Hepatocyte (in vitro differentiated cells): ENCODE measurements at regions not wholly inside any gene's neighbourhood (a gene's known extent, or its start where the extent isn't known, plus 50 kb on each side); places are given as distances from the start of the nearest gene placed in this dataset.

ENCODE experiments used
- DNase-seq: peaks from one replicate; pipeline ENCODE4 v3.0.0-alpha.2; 2016; ENCODE audit warnings: low spot score
- H2AFZ ChIP-seq: fragments of 200-600 bp; sonication (generic); 2 replicates; pipeline ENCODE4 v1.6.0; 2016; ENCODE audit warnings: antibody characterized with exemption, mild to moderate bottlenecking
- H3K27ac ChIP-seq: fragments of 200-600 bp; sonication (generic); 2 replicates; pipeline ENCODE4 v1.5.1; 2016; ENCODE audit warnings: mild to moderate bottlenecking
- H3K27me3 ChIP-seq: fragments of 200-600 bp; sonication (generic); 2 replicates; pipeline ENCODE4 v1.6.1; 2016
- H3K36me3 ChIP-seq: fragments of 200-600 bp; sonication (generic); replicated peaks from 2 replicates; pipeline ENCODE4 v1.5.1; 2016; ENCODE audit warnings: low read depth; ENCODE audit not compliant: insufficient read depth
- H3K4me1 ChIP-seq: fragments of 200-600 bp; sonication (generic); 2 replicates; pipeline ENCODE4 v1.5.1; 2016; ENCODE audit warnings: mild to moderate bottlenecking, moderate library complexity; ENCODE audit not compliant: insufficient read depth
- H3K4me2 ChIP-seq: fragments of 200-600 bp; sonication (generic); 2 replicates; pipeline ENCODE4 v1.6.0; 2016
- H3K4me3 ChIP-seq: fragments of 200-600 bp; sonication (generic); 2 replicates; pipeline ENCODE4 v1.5.1; 2016; ENCODE audit warnings: mild to moderate bottlenecking
- H3K79me2 ChIP-seq: fragments of 200-600 bp; sonication (generic); 2 replicates; pipeline ENCODE4 v1.6.0; 2017; ENCODE audit warnings: mild to moderate bottlenecking
- H3K9me2 ChIP-seq: fragments of 200-600 bp; sonication (generic); replicated peaks from 2 replicates; pipeline ENCODE4 v1.6.0; 2017; ENCODE audit warnings: mild to moderate bottlenecking; ENCODE audit not compliant: insufficient read depth
- H3K9me3 ChIP-seq: fragments of 200-600 bp; sonication (generic); 2 replicates; pipeline ENCODE4 v1.5.1; 2016; ENCODE audit warnings: low read depth, mild to moderate bottlenecking
- H4K20me1 ChIP-seq: fragments of 200-600 bp; sonication (generic); 2 replicates; pipeline ENCODE4 v1.6.0; 2016; ENCODE audit warnings: mild to moderate bottlenecking; ENCODE audit not compliant: insufficient read depth, poor library complexity, severe bottlenecking
- CTCF ChIP-seq: fragments of 200-600 bp; sonication (generic); IDR thresholded peaks from 2 replicates; pipeline ENCODE4 v1.5.1; 2016; ENCODE audit warnings: antibody characterized with exemption, mild to moderate bottlenecking; ENCODE audit not compliant: poor library complexity
- EZH2 ChIP-seq: fragments of 200-600 bp; sonication (generic); IDR thresholded peaks from 2 replicates; pipeline ENCODE4 v1.6.1; 2016; ENCODE audit warnings: antibody characterized with exemption, mild to moderate bottlenecking, borderline replicate concordance
- EZH2phosphoT487 ChIP-seq: fragments of 200-600 bp; sonication (generic); IDR thresholded peaks from one replicate; pipeline ENCODE4 v1.6.1; 2018; ENCODE audit warnings: antibody characterized with exemption, mild to moderate bottlenecking, low read depth, moderate library complexity; ENCODE audit not compliant: unreplicated experiment, severe bottlenecking
- WGBS: methylation state at CpG from one replicate; pipeline ENCODE4 v1.1.6; 2016; ENCODE audit warnings: low lambda C conversion rate; ENCODE audit errors: missing lambda C conversion rate; 5-methylcytosine and 5-hydroxymethylcytosine counted together

- H3K9me3 ChIP-seq: no peaks in the 10 kb centered on the region
- H3K4me2 ChIP-seq: no peak overlapping the region
- WGBS: 77% methylated on average over 2 of the region's 2 CpGs
Measured at GRCh38 chr5:23631302-23632045, 124.1 kb downstream of the PRDM9 start.

GRCh38 chr5:23635938-23636337 lies 128.5 kb downstream of the PRDM9 start:
- Histone ChIP-seq H3K4me3 (no peak overlapping the region), H3K27ac (no peak overlapping the region), H3K27me3 (no peaks in the 10 kb centered on the region), H3K4me2 (no peak overlapping the region), H3K79me2 (no peaks in the 10 kb centered on the region), H3K9me2 (no peaks in the 10 kb centered on the region), H3K9me3 (no peaks in the 10 kb centered on the region), H4K20me1 (no peaks in the 10 kb centered on the region), H3K4me1 (no peaks in the 10 kb centered on the region), H3K36me3 (no peaks in the 10 kb centered on the region), H2AFZ (no peak overlapping the region)
- DNase-seq: no peak
- TF ChIP-seq EZH2phosphoT487: no peak
- no peak for TF ChIP-seq CTCF
- TF ChIP-seq EZH2: no peak

More at GRCh38 chr5:23631302-23632045, 124.1 kb downstream of the PRDM9 start:
- Histone ChIP-seq H3K4me1 (no peaks in the 10 kb centered on the region), H4K20me1 (no peaks in the 10 kb centered on the region), H3K27me3 (no peaks in the 10 kb centered on the region), H3K4me3 (no peak overlapping the region), H2AFZ (no peak overlapping the region), H3K79me2 (no peaks in the 10 kb centered on the region), H3K36me3 (no peaks in the 10 kb centered on the region), H3K9me2 (no peaks in the 10 kb centered on the region), H3K27ac (no peak overlapping the region)
- DNase-seq: peak; percentile 36
- no peak for TF ChIP-seq CTCF

GRCh38 chr5:23639326-23639725 lies 131.9 kb downstream of the PRDM9 start:
- H3K4me2 ChIP-seq: no peak overlapping the region
- H3K27me3 ChIP-seq: no peaks in the 10 kb centered on the region
- no peak overlapping the region for H3K4me3 ChIP-seq
- H3K79me2 ChIP-seq: no peaks in the 10 kb centered on the region
- no peaks in the 10 kb centered on the region for H3K9me2 ChIP-seq
- 66% methylated on average over 1 of the region's 1 CpG for WGBS
- TF ChIP-seq CTCF (no peak), EZH2 (no peak), EZH2phosphoT487 (no peak)
- no peaks in the 10 kb centered on the region for H3K9me3 ChIP-seq
- DNase-seq: no peak
- H4K20me1 ChIP-seq: no peaks in the 10 kb centered on the region
- H3K27ac ChIP-seq: no peak overlapping the region
- no peaks in the 10 kb centered on the region for H3K4me1 ChIP-seq
- no peak overlapping the region for H2AFZ ChIP-seq
- no peaks in the 10 kb centered on the region for H3K36me3 ChIP-seq

- H3K4me3 ChIP-seq: no peak overlapping the region
- no peak overlapping the region for H2AFZ ChIP-seq
- no peaks in the 10 kb centered on the region for H3K36me3 ChIP-seq
- no peaks in the 10 kb centered on the region for H3K79me2 ChIP-seq
- no peaks in the 10 kb centered on the region for H3K27me3 ChIP-seq
- H3K4me2 ChIP-seq: no peak overlapping the region
- H4K20me1 ChIP-seq: no peaks in the 10 kb centered on the region
- no peak overlapping the region for H3K27ac ChIP-seq
- no peaks in the 10 kb centered on the region for H3K9me2 ChIP-seq
- H3K9me3 ChIP-seq: no peaks in the 10 kb centered on the region
- 57% methylated on average over 1 of the region's 1 CpG for WGBS
- DNase-seq: no peak
- TF ChIP-seq CTCF (no peak), EZH2 (no peak), EZH2phosphoT487 (no peak)
- peaks cover 2% of the 10 kb centered on the region for H3K4me1 ChIP-seq
Measured at GRCh38 chr5:23648656-23649055, 141.2 kb downstream of the PRDM9 start.
